HPDE6-E6E7 (cell line): ENCODE measurements at regions not wholly inside any gene's neighbourhood (a gene's known extent, or its start where the extent isn't known, plus 50 kb on each side); places are given as distances from the start of the nearest gene placed in this dataset.

Source experiments
- DNase-seq: peaks from one replicate; pipeline ENCODE4 v3.0.0; 2011; ENCODE audit warnings: missing footprints; ENCODE audit errors: extremely low spot score

DNA sequence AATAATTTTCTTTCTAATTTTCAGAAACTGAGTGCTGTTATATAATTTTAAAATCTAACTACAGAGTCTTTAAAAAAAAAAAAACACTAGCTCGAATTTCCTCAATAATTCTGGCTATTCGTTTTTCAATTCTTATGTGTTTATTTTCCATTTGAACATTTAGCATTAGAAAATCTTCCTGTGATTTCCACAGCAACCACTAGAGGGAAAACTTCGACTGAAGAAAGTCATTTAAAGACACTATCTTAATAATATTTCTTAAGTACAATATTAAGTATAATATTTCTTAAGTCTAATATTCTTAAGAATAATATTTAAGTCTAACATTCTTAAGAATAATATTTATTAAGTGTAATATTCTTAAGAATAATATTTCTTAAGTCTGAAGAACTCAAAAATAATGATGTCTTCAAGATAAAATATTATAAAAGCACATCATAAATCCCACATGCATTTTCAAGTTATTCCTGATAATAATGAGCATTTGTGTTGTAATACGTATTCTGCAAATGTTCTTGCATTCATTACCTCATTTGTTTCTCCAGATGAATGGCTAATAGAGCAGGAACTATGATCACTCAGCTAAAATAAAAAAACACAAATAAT lies 118.4 kb upstream of the WDR17 start:
- no peak for DNase-seq

- DNase-seq = no peak
These were observed 113.8 kb upstream of the WDR17 start for GRCh38 chr4:175951794-175952193.

GRCh38 chr4:175953116-175953515 lies 112.5 kb upstream of the WDR17 start:
- DNase-seq = no peak

DNA sequence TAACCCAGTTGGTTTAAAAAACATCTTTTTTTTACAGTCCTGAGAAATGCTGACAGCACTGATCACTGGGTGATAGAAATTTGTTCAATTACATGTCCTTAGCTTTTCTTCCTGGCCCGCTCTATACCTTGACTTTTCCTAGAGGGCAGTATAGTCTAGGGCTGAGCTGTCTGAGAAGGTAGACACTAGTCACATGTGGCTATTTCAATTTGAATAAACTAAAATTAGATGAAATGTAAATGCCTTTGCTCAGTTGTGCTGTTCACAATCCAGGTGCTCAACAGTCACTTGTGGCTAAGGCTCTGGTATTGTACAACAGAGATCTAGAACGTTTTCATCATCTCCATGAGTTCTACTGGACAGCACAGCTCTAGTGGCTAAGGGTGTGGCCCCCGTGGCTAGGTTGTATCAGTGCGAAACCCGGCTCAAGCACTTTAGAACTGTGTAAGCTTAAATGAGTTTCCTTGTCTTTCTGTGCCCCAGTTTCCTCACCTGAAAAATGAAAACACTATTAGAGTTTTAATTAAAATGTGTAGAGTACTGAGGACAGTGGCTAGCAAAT lies 111.6 kb upstream of the WDR17 start:
- DNase-seq = no peak

GRCh38 chr4:175954685-175955084 lies 111.0 kb upstream of the WDR17 start:
- DNase-seq = no peak

DNA sequence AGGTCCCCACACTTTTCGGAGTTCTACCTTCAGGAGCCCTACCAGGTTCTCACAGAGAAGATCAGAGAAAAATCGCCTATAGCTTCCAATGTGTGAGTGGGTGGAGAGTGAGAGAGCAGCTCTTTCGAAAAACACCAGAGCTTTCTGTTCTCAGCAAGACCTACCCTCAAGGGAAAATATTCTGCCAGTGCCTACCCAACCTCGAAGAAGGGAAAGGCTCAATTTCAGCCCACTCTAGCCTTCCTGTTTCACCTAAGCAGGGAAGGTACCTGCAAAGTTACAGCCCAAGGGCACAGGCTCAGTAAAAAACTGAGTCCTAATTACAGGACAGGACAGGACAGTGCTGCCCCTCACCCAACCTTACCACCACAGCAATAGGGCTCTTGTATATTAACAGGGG lies 104.0 kb upstream of the WDR17 start:
- no peak for DNase-seq

GRCh38 chr4:175970072-175970471 lies 95.6 kb upstream of the WDR17 start:
- DNase-seq = no peak

DNA sequence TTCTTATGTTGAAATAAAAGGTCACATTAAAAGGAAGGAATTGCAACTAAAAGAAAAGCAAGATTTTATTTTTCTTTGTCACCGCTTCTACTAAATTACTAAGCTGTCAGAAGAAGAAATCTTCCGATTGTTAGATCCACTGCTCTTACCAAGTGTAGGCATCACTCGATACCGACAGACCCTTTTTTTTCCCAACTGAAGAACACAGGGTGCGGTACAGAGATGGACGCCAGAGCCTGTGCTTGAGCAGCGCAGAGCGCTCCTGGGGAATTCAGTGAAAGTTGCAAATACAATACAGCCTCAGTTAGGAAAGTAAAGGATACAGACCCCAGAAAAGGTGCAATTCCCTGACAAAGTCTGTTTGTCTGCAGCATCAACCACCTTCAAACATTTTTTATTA lies 94.9 kb upstream of the WDR17 start:
- no peak for DNase-seq

- no peak for DNase-seq
These were observed 94.1 kb upstream of the WDR17 start for GRCh38 chr4:175971388-175972179.

- no peak for DNase-seq
These were observed 92.4 kb upstream of the WDR17 start for GRCh38 chr4:175973027-175973923.

GRCh38 chr4:175983636-175984035 lies 82.0 kb upstream of the WDR17 start:
- no peak for DNase-seq

DNA sequence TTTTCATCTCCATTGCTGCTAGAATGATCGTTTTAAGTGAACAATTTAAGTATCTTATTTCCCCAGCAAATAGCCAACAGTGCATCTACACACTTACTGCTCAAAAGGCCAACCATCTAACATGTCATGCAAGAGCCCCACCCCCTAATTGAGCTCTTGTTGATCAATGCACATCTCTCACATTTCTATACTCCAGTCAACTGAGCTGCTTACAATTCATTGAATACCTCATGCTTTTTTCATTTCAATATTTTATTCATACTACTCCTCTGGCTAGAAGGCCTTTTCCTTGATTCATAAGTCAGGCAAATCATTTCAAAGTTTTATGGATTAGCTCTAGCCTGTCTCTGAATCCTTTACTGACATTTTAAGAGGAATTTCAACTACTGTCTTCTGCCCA lies 79.0 kb upstream of the WDR17 start:
- no peak for DNase-seq

DNA sequence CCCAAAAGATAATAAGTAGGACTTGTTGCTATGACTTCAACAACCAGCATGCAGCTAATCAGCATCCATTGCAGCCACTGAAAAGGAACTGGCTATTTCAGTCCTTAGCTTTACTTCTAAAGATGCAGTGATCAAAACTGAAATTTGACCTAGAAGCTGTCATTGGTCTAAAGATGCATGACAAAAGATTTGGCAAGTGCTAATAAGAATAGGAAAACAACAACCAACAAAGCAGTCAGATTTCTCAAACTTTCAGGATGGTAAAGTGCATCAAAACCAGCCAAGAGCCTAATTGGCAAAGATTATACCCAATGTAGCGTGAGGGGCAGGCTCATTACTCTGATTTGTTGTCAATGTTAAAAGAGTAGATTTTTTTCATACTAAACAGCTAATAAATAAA lies 77.1 kb upstream of the WDR17 start:
- no peak for DNase-seq

DNA sequence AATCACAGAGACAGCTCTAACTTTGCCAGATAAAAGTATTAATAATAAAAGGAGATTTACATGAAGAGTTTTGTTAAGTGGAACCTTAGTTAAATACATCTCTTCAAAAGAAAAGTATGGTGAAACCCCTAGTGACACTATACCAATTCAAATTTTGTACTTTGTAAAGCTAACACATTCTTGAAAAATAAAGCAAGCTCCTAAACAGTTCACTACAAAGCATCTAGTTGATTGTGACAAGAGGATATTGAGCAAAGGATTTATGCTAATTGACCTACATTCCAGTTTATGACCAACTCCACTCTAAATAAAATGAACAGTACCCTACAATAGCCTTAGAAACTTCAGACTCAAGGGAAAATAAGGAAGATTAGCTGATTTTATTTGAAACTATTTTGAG lies 69.4 kb upstream of the WDR17 start:
- no peak for DNase-seq

DNA sequence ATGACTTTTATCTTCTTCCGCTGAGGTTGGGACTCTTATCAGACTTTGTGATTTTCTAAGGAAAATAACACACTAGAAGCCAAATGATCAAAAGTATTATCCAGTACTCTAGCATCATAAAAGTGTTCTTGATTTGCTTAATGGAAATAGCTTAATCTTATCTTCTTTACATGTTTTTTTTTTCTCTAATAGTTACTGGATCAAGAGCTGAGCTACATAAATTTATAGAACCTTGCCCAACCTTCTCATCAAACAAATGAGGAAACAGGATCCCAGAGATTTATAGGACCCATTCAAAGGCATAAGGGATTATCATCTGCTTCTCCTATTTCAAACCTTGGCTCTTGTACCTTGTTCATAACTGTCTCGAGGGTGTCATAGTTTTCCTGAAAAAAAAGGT lies 68.3 kb upstream of the WDR17 start:
- DNase-seq = no peak

- no peak for DNase-seq
These were observed 66.9 kb upstream of the WDR17 start for GRCh38 chr4:175998782-175999181.

DNA sequence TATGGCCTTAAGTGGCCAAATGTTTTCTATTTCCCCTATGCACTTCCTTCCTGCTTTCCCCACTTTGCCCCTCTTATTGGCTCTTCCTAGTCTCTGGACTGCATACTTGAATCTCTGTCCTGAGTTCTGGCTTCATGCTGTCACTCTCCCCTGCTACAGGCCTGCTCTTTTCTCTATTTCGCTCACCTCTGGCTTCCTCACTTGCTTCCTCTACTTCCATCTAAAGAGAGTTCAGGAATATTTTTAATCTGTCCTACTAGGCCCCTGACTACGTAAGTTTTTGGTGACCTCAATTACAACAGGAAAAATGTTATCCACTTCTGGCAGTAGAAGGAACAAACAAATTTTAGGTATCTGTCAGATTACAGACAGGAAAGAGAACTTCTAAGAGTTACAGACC lies 65.7 kb upstream of the WDR17 start:
- DNase-seq = no peak

DNA sequence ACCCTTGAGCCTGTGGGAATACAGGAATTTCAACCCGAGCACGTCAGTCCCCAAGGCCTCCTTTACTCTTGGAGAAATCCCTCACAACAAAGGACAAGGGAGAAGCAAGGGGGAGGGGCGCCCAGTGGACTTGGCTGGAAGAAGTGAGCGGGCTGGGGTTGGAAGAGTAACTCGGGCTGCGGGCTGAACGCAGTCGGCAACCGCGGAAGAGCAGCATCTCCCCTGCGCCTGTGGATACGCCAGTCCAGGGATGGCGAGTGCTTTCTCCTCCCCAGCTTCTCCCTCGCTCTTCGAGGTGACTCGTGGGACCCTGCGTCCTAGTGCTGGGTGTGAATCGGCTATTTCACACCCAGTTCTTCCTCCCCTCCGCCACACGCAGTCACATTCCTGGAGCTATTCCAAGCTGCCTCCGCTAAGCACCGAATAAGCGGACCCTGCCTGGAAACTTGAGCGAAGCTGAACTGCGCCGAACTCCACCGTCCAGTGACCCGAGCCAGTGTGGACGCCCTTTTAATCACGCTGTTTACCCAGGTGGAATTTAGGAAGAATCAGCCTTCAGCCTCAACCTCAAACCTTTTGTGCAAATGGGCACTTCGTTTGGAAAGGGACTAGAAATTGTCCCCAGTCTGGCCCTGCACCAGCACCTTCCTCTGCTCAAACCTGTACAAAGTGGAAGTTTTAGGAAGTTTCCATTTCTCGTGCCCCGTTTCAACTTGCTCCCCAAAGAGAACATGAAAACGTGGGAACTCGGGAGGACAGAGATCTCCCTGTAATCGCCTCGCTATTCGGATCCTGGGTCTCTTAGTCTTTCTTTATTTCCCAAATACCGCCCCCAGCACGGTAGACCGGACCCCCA lies 64.3 kb upstream of the WDR17 start:
- peak; percentile 14 for DNase-seq

DNA sequence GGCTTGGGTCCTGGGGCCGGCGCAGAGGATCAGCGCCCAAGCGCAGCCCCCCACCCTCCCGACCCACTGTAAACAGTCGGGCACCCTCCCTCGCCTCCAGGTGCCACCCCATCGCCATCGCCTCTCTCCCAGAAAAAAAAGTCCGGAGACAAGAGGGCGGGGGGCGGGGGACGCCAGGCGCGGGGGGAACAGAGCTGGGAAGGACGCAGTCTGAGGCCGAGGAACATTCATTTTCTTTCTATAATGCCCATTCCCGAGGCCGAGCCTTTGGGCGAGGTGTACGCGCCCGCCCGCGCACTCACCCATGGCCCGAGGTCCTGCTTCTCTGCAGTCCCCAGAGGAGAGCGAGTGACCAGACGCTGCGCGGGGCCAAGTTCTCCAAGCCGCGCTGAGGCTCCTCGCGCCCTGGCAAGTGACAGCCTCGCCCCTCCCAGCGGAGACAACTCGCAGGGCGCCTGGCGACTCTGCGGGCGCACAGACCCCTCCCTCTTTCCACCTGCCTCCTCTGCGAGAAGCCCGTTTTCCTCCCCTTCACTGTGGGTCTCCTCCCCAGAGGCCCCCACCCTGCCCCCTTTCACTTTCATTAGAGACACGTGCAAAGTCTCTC lies 63.5 kb upstream of the WDR17 start:
- DNase-seq = peak; percentile 26

- no peak for DNase-seq
These were observed 59.9 kb upstream of the WDR17 start for GRCh38 chr4:176005766-176006165.

DNA sequence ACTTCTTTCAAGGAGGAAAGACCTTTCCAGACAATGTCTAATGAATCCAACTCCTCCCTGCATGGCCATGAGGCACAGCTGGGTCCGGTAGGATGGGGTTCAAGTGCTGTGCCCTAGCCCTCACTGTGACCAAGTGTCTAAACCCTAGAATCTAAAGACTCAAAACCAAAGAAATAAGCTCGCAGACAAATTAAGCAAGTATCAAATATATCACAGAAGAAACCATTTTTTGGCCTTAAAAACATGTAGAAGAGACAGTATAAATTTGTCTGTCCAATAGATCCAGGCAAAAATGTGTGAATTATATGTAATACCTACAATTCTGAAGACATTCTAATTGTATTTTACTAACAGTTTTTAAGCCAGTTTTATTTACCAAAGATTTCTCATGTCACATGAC lies 56.4 kb upstream of the WDR17 start:
- DNase-seq = no peak
